ENCODE measurements at regions not wholly inside any gene's neighbourhood (a gene's known extent, or its start where the extent isn't known, plus 50 kb on each side); places are given as distances from the start of the nearest gene placed in this dataset.

DNA sequence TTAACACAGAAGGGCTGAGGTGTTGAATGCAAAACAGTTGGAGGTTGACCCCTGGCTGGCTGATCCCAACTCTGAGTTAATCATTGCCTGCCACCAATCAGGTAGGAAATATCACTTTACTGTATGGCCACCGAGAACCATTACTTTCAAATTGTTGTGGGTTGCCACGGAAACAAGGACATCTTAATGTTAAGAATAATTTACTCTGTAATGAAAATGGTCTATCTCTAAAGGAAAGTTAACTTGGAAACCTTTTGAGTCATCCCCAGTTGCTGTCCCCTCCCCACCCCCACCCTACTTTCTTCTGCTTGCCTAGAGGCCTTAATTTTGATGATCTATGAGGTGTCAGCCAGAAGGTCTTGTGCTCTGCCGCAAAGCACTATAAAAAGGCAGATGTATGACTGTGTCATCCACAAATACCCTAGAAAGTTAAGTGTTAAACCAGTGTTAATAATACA, 78.7 kb upstream of the SNRK start:
- DNase-seq (ENCODE audit: low spot score) = no peak

DNA sequence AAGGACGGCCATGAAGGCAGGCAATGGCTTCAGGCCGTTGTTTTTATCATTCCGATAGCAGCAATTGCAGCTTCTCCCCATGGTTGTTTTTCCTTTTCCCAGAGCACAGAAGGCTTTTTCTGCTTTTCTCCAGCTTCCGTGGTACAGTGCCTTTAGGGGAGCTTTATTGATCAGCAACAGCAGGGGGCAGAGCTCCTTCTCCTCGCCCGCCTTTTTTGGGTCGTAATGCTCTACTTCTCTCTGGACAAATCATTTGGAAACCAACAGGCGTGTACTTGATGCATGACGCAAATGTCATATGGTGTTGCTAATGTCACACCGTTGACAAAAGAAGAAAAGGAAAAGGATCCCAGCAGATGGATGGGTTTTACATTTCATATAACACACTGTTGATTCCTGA, 79.7 kb upstream of the SNRK start:
- DNase-seq (ENCODE audit: low spot score) = peak; percentile 28

DNA sequence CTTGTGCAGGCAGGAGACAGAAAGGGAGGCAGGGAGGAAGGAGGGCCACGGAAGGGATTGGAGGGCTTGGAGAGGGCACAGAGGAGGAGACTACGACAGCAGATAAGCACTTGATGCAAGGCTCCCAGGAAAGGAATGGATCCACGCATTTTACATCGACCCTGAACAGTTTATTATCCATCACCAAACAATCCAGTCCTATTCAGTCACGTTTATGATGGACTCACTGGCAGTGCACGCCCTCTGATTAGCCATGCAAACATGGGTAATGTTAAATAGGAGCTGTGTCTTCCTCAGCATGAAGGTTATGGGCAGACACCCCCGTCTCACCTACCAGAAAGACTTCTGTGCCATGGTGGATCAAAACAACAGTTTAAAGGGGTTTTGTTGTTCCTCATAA, 80.2 kb upstream of the SNRK start:
- DNase-seq (ENCODE audit: low spot score) = no peak

DNA sequence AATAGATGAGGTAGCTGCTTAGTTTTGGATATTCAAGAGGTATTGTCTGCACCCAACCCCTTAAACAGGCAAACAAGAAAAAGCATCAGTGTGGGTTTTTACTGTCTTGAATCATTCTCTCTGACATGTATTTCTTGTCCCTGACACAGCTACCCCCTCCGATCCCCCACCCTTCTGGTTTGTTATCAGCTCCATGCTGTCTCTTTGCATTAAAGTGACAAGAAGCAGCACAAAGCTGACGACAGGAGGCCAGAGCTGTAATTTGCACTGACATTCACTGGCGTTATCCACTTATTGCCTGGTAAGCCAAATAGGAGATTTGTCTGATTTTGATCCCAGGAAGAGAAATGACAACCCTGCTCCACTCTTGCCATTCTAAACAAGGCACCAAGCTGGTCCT, 83.3 kb upstream of the SNRK start:
- no peak for DNase-seq (ENCODE audit: low spot score)

DNA sequence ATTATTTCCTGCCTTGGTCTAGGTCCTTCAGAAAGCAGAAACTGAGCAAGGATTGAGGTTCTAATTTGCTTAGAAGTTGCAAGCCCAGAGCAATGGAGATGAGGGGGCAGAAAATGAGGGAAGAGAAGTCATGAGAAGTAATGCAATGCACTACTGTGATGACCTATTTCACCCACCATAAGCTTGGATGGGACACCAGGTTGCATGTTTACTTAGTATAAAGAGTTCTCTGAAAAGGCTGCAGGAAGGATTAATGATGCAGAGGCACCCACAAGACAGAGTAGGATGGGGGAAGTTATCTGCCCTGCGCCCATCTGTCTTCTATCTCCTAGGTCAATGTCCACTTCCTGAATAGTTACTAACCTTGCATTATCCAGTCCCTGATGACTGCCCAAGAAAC, 84.8 kb upstream of the SNRK start:
- no peak for DNase-seq (ENCODE audit: low spot score)

DNA sequence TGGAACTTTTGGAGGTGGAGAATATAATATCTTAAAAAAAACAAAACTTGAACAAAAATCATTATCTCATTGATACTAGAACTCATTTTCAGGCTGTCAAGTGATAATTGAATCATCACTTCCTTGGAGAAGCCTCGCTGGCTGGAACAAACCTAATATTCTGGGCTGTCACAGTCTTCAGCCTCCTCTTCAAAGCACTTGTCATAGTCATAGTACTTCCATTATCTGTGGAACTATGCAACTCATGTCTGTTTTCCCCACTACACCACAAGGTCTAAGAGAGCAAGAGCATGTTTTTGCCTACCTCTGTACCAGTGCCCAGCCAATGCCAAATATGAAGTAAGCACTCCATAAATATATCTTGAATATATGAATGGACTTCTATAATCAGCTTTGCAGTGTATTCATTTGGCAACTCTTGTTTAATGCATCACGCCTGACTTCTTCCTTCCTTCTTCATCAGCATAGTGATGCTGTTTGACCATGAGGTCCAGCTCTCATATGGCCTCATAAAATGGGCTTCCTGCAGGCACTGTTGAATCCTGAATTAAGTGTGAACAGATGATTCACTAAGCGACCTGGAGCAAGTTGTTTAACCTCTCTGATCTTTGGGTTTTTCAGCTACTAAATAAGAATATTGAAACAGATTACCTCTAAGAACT, 86.6 kb upstream of the SNRK start:
- no peak for DNase-seq (ENCODE audit: low spot score)

DNA sequence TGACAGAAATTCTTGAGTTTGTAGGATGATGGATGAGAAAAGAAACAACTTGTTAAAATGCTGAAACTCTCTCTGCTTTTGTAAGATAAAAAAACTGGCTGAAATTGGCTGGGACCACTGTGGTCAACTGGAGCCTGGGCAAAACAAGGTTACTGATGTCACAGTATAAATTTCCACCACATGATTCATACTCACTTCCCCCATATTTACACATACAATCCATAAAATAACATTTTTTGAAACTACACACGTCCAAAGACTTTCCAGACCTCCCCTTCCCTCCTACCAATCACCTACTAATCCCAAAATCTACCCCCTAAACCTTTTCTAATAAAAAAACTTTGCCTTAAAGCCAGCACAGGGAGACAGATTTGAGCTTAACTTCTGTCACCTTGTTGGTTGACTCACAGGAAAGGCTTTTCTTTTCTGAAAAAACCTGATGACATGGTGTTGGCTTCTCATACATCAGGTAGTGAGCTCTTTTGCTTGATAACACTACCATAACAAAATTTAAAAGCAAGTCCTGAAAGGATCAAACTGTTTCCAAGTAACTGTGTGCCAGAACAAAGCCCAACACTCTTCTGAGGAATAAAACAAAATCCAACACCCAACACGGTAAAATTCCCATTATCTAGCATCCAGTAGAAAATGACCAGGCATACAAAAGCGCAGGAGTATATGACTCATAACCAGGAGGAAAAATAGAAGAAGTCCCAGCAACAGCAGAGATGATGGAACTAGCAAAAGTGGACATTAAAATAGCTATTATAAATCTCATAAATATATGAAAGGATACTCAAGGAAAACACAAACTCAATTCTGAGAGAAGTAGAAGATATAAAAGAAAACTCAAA, 87.3 kb upstream of the SNRK start:
- DNase-seq (ENCODE audit: low spot score) = no peak

DNA sequence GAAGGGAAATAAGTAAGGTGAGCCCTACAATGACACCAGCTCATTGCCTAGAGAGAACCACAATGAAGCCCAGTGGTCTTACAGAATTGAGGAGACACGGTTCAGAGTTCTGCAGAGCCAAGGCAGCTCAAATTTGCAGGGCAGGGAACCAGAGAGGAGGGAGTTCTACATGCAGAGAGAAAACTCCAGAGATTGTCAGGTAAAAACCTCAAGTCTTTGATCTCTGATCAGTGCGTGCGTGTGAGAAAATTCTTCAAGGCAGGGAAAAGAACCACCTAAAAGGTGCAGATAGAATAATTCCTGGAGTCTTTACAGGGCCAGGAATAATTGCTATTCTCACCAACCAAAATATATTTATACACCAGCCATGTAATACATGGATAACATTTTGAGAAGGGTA, 88.0 kb upstream of the SNRK start:
- no peak for DNase-seq (ENCODE audit: low spot score)

DNA sequence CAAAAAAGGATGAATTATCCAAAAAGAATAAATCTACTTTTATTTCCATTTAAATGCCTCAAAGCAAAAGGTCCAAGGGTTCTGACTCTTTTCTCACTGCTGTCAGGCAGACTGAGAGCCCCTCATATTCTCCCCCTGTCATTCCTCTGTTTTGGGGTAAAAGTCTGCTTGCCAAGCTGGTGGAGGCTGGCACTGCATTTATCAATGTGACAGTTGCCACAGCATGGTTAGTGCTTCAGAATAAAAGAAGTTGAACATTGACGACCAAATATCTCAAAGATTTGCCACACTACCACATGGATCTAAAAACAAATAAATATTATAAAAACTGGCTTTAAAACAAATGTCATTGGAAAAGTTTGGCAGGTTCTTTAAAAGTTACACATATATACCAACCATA, 89.2 kb upstream of the SNRK start:
- DNase-seq (ENCODE audit: low spot score) = no peak

DNA sequence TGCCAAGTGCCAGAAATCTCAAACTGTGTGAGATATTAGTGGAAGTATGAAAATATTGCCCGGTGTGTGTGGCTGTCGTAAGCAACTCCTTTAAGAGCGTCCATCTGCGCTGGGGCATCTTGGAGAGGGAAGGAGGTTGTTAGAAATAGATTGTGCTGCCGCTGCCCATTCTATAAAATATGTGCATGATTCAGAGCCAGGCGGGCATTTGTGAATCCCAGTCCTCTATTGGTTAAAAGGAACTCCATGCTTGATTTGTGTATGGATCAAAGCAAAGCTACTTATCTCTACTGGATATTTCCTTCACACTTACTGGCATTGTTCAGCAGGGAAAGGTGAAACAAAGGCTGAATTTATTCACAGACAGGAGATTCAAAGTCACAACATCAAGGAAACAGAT, 89.6 kb upstream of the SNRK start:
- no peak for DNase-seq (ENCODE audit: low spot score)

DNA sequence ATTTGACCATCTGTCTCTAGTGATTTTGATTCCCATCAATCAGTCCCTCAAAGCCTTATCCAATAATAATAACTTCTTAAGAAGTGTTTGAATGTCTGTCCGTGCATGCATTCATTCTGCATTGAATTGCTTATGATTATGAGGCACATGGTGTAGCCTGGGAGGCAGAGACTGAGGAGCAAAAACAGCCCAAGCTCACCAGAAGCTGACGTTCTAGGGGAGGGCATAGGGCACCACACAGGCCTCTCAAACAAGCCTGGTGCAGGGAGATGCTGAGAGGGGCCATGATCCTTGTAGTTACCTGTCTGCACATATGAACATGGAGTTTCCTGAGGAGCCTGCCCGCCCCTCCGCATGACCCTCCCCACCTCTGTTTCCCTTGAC, 89.2 kb upstream of the POMGNT2 start:
- no peak for DNase-seq (ENCODE audit: low spot score)

DNA sequence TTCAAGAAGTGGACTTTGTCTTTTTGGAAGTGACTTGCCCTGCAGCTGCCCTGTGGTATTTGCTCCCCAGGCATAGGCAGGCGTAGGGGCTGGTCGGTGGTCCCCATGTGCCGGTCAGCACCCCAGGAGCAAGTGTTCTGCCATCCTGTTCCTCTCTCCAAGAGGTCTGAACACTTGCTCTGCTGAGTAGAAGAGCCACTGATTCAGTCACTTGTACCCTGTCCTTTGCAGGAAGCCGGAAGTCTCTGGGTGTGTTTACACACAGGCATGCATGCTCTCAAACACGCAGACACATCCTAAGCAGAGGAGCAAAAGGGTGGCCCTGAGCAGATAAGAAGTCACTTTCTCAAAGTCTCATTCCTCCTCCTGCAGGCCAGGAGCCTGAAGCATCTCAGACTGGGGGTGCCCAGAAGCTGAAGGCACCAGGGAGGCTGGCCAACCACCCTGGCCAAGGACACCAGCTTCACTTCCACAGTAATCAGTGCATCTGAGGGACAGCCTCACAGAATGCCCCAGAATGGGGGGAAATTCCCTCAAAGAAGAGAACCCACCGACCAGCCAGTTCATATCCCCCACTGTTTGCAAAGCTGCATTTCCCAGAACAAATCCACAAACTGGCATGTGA, 88.7 kb upstream of the POMGNT2 start:
- DNase-seq (ENCODE audit: low spot score) = no peak

DNA sequence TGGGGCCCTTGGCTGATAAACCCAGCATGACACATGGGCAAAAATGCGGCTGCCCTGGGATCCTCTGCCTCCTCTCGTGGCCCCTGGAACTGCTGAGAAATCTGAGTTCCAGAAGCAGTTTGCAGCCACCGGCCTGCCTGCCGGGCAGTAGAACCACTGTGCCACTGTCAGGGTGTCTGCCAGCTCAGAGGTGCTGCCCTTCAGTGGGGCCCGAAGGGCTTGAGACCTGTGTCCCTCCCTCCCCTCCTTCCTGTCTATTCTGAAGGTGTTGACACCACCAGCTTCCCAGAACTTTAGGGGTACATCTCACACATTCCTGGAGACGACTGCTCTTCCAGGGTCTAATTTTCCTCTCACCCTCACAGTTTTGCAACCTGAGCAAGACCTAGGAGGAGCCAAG, 88.2 kb upstream of the POMGNT2 start:
- DNase-seq (ENCODE audit: low spot score) = no peak

DNA sequence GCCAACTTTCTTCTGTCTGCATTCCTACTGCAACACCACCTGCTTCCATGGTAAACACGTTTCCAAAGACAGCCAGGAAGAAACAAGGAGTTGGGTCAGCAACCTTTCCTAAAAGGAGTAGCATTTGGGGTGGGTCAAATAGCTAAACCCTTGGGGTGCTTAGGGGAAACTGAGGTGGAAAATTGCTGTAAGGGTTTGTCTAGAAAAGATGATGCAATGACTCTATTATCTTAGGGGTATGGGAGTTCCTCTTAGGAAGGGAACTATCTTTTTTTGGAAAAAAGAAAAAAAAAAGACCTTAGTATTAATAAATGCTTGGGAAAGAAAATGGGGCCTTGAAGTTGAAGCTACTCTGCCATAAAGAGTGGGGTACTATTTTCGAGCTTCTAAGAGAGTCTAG, 86.1 kb upstream of the POMGNT2 start:
- no peak for DNase-seq (ENCODE audit: low spot score)

DNA sequence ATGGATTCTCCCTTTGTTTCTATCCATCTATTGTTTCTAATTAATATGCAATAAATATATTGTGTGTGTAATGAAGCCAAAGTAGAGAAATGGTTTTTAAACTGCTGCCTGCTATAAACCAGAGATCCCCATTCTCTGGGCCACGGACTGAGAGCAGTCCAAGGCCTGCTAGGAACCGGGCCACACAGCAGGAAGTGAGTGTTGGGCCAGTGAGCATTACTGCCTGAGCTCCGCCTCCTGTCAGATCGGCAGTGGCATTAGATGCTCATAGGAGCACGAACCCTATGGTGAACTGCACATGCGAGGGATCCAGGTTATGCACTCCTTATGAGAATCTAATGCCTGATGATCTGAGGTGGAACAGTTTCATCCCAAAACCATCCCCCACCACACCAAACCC, 85.2 kb upstream of the POMGNT2 start:
- DNase-seq (ENCODE audit: low spot score) = no peak

DNA sequence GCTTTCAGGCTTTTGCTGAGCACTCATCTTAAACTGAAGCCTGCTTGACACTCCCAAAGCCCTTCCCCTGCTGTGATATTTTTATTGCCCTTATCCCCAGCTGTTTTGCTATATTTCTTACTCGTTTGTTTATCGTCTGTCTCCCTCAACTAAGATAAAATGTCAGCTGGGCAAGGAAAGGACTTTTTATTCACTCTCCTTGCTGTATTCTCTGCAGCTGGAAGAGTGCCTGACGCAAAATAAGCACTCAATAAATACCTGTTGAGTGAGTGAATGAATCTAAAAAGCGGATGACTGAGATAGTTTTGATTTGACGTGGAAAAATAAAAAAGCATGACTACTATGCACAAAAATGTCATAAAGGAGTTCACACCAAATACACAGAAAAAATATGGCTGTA, 84.8 kb upstream of the POMGNT2 start:
- DNase-seq (ENCODE audit: low spot score) = no peak

DNA sequence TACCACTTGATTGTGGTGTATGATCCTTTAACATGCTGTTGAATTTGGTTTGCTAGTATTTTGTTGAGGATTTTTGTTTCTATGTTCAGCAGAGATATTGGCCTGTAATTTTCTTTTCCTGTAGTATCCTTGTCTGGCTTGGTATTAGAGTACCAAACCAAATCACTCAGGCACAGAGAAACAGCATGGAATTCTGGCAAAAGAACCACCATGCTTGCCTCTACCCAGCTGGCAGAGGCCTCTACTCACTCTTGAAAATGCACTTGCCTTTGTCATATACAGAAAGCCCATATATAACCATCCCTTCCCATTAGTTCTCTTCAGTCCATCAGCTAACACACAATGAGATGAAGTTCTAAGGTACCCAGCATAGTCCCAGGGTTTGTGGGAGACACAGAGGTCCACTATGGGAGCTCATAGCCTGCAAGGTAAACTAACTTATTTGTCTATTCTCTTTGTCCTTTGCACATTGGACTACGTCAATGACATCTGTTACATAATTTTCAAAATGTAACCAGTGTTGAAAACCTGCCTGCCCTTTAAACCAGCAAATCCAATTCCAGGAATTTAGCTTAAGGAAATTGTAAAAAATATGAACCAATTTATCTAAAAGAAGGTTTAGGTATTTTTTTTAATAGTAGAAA, 82.1 kb upstream of the POMGNT2 start:
- DNase-seq (ENCODE audit: low spot score) = no peak

DNA sequence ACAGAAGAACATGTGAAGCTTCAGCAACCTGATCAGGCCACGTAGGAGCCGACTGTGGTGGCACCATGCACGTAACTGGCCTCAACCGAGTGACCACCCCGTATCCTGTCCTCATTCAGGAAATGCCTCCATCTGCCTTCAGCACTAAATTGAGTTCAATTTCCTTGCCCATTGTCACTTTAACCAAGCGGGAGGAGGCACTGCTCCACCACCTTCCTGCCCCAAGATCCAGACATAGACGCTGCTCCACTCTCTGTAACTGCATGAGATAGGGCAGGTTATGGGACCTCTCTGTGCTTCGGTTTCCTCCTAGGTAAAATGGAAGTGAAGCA, 80.1 kb upstream of the POMGNT2 start:
- no peak for DNase-seq (ENCODE audit: low spot score)

DNA sequence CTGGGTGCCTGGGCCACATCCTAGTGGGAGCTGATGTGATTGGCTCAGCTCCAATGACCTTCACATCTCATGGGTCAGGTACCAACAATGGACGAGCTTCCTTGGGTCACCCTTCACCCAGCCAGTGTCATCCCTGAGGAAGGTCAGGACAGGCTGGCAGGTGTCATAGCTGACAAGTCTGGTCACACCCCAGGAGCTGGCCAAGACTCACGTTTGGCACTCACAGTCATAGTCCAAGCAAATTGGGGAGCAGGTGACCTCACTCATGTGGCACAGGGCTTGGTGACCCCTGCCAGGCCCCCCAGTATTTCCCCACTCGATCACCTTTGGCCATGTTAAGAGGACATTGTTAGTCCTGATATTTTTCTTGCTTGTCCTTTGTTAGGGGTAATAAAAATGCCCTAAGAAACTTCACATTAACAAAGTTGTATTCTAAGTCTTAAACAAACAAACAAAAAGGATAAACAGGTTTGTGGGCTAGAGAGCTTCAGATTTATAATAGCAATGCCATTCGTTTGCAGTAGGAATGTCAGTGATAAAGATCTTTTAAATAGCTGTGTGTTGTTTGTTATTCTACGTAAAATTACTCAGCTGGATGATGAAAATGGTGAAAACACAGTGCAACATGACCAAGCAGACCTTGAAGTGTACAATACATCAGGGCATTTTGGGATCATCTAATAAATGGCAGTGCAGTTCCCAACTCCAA, 79.5 kb upstream of the POMGNT2 start:
- no peak for DNase-seq (ENCODE audit: low spot score)

DNA sequence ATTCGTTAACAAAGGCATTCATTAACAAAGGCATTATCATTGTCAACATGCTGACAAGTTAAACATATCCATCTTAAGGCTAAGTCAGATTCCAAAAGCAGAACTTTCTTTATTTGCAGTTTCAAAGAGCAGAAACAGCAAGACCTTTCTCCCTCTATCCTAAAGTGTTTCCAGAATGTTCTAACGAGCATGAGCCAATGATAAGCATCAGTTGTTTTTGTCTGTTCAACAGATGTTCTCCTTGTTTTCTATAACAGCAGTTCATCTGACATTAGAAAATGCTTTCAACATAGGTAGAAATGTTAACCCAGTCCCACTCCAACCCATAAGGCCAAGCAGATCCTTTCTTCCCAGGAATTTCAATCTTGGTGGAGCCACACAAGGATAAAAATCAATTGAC, 77.6 kb upstream of the POMGNT2 start:
- no peak for DNase-seq (ENCODE audit: low spot score)

DNA sequence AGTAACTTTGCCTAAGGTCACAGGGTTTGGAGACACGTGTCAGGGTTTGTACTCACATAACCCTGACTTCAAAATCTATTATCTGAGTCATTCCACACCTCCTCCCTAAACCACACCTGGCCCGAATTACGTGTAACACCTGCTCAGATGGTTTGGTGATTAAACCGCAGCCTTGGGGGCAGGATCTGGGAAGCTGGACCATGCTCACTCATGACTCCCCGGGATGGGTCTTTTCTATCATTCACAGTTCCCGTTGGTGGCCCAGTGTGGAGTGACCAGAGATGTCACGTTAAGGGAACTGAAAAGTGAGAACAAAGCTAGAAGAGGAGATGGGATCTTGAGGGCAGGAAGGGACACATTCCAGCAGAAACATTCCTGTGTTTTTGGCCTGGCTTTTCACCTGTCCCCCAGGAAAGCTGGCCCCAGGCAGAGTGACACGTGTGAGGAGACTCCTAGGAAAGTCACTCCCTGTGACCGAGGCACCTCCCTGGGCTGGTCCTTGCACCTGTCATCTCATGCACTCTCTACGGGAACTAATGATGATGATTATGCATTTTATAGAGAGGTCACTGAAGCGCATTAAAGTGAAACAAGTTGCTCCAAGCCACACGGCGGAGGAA, 75.4 kb upstream of the POMGNT2 start:
- DNase-seq (ENCODE audit: low spot score) = no peak

DNA sequence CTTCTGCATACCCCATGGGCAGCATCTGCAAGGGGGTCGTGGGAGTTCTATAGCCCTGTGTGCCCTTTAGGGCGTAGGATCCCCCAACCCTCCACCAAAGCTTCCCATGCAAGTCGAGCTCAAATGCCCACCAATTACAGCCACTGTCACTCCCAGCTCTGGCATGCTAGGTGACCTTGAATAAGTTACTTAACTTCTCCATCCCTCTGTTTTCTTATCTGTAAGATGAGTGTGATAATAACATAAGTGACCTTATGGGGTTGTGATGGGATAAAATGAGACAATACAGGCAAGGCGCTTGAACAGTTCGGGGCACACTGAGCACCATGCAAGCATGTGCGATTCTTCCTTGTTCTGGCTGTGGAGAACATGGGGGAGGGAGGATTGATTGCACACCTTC, 74.8 kb upstream of the POMGNT2 start:
- DNase-seq (ENCODE audit: low spot score) = no peak

Data from iPS-NIHi11 (cell line).